Natural killer cell (primary cell): ENCODE measurements at regions not wholly inside any gene's neighbourhood (a gene's known extent, or its start where the extent isn't known, plus 50 kb on each side); places are given as distances from the start of the nearest gene placed in this dataset.

ENCODE experiments used
- ATAC-seq, 3 donors: fragments of 150-1000 bp in 2 of 3; fragments of 200-7000 bp in 1 of 3; cut with Tn5 transposase; 1 replicate in 1 of 3; 2 replicates in 2 of 3; pipeline ENCODE4 v1.10.0; 2021; ENCODE audit warnings: mild to moderate bottlenecking in 2 of 3, moderate library complexity in 2 of 3
- DNase-seq, 2 donors: peaks; one replicate each; pipeline versions ENCODE4 v3.0.0 to v3.0.0-alpha.2; 2013 to 2021; ENCODE audit warnings: mixed read lengths in 1 of 2
- H3K27ac ChIP-seq: one replicate; pipeline ENCODE4 v1.5.1; 2013; ENCODE audit warnings: mild to moderate bottlenecking, low read length
- H3K27me3 ChIP-seq: one replicate; pipeline ENCODE4 v1.6.1; 2013; ENCODE audit warnings: low read length; ENCODE audit not compliant: control insufficient read depth, insufficient read depth
- H3K36me3 ChIP-seq: one replicate; pipeline ENCODE4 v1.6.1; 2013; ENCODE audit warnings: low read length; ENCODE audit not compliant: control insufficient read depth, insufficient read depth
- H3K4me1 ChIP-seq: one replicate; pipeline ENCODE4 v1.6.1; 2013; ENCODE audit warnings: low read length; ENCODE audit not compliant: control insufficient read depth, insufficient read depth
- H3K4me3 ChIP-seq: one replicate; pipeline ENCODE4 v1.5.1; 2013; ENCODE audit warnings: low read length
- H3K9me3 ChIP-seq: one replicate; pipeline ENCODE4 v1.6.1; 2013; ENCODE audit warnings: low read length; ENCODE audit not compliant: control insufficient read depth, insufficient read depth
- H3K27ac Mint-ChIP-seq, 2 donors: one replicate each; pipeline ENCODE4 v1.8.0; 2022; ENCODE audit warnings: mild to moderate bottlenecking in 2 of 2, mixed read lengths in 2 of 2, moderate library complexity in 1 of 2
- H3K27me3 Mint-ChIP-seq, 2 donors: one replicate each; pipeline ENCODE4 v1.8.0; 2022; ENCODE audit warnings: low read depth in 2 of 2, mixed read lengths in 2 of 2
- H3K36me3 Mint-ChIP-seq: one replicate; pipeline ENCODE4 v1.8.0; 2022; ENCODE audit warnings: mixed read lengths
- H3K4me1 Mint-ChIP-seq, 2 donors: one replicate each; pipeline ENCODE4 v1.8.0; 2022; ENCODE audit warnings: mixed read lengths in 2 of 2
- H3K4me3 Mint-ChIP-seq: one replicate; pipeline ENCODE4 v1.8.0; 2022; ENCODE audit warnings: mild to moderate bottlenecking, moderate library complexity, mixed read lengths
- H3K9me3 Mint-ChIP-seq, 2 donors: one replicate each; pipeline ENCODE4 v1.8.0; 2022; ENCODE audit warnings: mixed read lengths in 2 of 2
- WGBS: methylation state at CpG from one replicate; pipeline ENCODE4 v1.1.7; 2013; ENCODE audit warnings: missing lambda C conversion rate; ENCODE audit not compliant: insufficient coverage; 5-methylcytosine and 5-hydroxymethylcytosine counted together
- intact Hi-C: fragments of 100-400 bp; cut with micrococcal nuclease; formaldehyde crosslinking; loops from one replicate; pipeline ENCODE4 v1.14.2; 2022
- TF ChIP-seq, protein P1 (sequence below): fragments of 200-600 bp; IDR thresholded peaks from one replicate; pipeline ENCODE4 v1.8.0; 2022; ENCODE audit warnings: antibody characterized with exemption

DNA sequence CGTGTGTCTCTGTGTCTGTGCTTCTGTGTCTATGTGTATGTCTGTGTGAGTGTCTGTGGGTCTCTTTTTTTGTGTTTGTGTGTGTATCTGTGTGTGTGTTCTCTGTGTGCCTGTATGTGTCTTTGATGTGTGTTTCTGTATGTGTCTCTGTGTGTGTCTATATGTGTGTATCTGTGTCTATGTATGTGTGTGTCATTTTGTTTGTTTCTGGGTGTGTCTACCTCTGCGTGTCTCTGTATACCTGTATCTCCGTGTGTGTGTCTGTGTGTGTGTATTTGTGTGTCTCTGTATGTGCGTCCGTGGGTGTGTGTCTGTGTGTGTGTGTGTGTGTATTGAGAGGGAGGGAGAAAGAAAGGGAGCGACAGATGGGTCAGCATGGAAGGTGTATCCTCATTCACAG, 106.3 kb upstream of the TRABD2B start:
- 95% methylated on average over 6 of the region's 6 CpGs for WGBS
- Mint-ChIP-seq H3K36me3 (no peaks in the 10 kb centered on the region), H3K4me1 (no peaks in the 10 kb centered on the region), H3K27me3 (peaks cover 10% of the 10 kb centered on the region in 2 donors), H3K4me3 (no peak overlapping the region), H3K9me3 (no peaks in the 10 kb centered on the region), H3K27ac (no peak overlapping the region)
- DNase-seq (no peak), ATAC-seq (peak in 1 of 3 donors; percentile 23)
- H3K4me3 ChIP-seq: no peak overlapping the region
- no peaks in the 10 kb centered on the region for H3K27me3 ChIP-seq
- H3K27ac ChIP-seq: no peak overlapping the region
- no peaks in the 10 kb centered on the region for H3K4me1 ChIP-seq
- no peaks in the 10 kb centered on the region for H3K36me3 ChIP-seq
- H3K9me3 ChIP-seq: no peaks in the 10 kb centered on the region
- TF ChIP-seq, protein P1, sequence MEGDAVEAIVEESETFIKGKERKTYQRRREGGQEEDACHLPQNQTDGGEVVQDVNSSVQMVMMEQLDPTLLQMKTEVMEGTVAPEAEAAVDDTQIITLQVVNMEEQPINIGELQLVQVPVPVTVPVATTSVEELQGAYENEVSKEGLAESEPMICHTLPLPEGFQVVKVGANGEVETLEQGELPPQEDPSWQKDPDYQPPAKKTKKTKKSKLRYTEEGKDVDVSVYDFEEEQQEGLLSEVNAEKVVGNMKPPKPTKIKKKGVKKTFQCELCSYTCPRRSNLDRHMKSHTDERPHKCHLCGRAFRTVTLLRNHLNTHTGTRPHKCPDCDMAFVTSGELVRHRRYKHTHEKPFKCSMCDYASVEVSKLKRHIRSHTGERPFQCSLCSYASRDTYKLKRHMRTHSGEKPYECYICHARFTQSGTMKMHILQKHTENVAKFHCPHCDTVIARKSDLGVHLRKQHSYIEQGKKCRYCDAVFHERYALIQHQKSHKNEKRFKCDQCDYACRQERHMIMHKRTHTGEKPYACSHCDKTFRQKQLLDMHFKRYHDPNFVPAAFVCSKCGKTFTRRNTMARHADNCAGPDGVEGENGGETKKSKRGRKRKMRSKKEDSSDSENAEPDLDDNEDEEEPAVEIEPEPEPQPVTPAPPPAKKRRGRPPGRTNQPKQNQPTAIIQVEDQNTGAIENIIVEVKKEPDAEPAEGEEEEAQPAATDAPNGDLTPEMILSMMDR: no peak
- intact Hi-C loops: no loop called here

DNA sequence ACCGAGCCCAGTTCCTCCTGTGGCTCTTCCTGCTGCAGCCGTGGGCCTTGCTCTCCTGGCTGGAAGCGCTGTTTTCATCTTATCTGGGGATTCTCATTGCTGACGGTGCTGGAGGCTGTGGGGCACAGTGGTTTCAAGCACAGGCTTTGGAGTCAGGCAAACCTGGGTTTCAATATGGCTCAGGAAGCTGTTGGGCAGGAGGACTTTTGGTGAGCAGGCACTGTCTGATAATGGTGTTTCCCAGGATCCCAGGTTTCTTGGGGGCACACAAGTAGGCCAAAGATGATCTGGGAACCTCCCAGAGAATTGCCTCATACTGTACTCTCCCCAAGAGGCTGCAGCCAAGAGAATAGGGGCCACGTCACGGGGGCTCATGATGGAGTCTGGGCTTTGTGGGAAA, 105.6 kb upstream of the TRABD2B start:
- no peak for ATAC-seq
- no peaks in the 10 kb centered on the region for H3K36me3 ChIP-seq

DNA sequence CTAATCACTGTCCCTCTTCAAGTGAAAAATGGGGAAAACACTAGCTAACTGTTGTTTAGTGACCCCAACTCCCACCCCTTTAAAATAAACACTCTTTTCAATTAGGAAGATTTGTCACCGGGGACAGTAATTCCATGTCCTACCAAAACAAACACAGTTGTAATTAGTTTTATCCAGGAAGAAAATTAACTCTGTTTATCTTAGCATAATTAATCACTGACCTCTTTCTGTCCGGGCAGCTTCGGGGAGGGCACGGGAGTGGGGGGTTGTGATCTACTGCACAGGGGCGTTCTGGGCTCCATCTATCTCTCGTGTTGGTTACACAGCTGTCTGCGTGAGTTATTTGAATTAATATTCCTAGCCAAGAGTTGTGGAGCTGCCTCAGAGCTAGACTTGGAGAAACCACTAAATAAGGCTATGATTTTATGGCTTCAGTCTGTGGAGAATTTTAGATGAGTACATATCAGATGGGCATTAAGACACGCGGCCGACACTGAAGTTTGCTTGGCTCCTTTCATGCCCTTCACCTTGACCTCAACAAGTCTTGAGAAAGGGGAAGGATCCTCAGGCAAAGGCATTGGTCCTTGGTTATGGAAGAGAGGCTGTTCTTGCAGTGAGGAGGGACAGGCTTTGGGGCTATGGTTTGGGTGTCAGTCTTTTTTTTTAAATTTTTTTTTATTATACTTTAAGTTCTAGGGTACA, 102.0 kb upstream of the TRABD2B start:
- Mint-ChIP-seq H3K27ac (no peak overlapping the region), H3K27me3 (peaks cover 16 to 40% of the 10 kb centered on the region in 2 donors), H3K9me3 (no peaks in the 10 kb centered on the region), H3K4me1 (peaks cover under 1 to 2% of the 10 kb centered on the region in 2 donors), H3K36me3 (no peaks in the 10 kb centered on the region), H3K4me3 (no peak overlapping the region)
- TF ChIP-seq, protein P1: no peak
- Histone ChIP-seq H3K27me3 (no peaks in the 10 kb centered on the region), H3K36me3 (no peaks in the 10 kb centered on the region), H3K9me3 (no peaks in the 10 kb centered on the region), H3K4me1 (peaks cover 1% of the 10 kb centered on the region), H3K27ac (no peak overlapping the region), H3K4me3 (no peak overlapping the region)
- intact Hi-C loops: no loop called here
- DNase-seq: no peak
- WGBS: 86% methylated on average over 10 of the region's 10 CpGs
- no peak for ATAC-seq

More for the DNA sequence above, 105.6 kb upstream of the TRABD2B start:
- no peak for DNase-seq
- no peak overlapping the region for H3K4me3 Mint-ChIP-seq
- TF ChIP-seq, protein P1: no peak
- no peak overlapping the region for H3K27ac ChIP-seq
- H3K27me3 ChIP-seq: no peaks in the 10 kb centered on the region
- no peaks in the 10 kb centered on the region for H3K36me3 Mint-ChIP-seq
- H3K27ac Mint-ChIP-seq: no peak overlapping the region
- no peaks in the 10 kb centered on the region for H3K9me3 Mint-ChIP-seq
- peaks cover 13 to 18% of the 10 kb centered on the region in 2 donors for H3K27me3 Mint-ChIP-seq
- no peak overlapping the region for H3K4me3 ChIP-seq
- intact Hi-C loops: no loop called here
- 81% methylated on average over 5 of the region's 6 CpGs for WGBS
- no peaks in the 10 kb centered on the region for H3K4me1 ChIP-seq
- no peaks in the 10 kb centered on the region for H3K9me3 ChIP-seq
- H3K4me1 Mint-ChIP-seq: no peaks in the 10 kb centered on the region
